AG10803 (cell line): ENCODE measurements at regions not wholly inside any gene's neighbourhood (a gene's known extent, or its start where the extent isn't known, plus 50 kb on each side); places are given as distances from the start of the nearest gene placed in this dataset.
"Not testable (repeated sequence)": the region's sequence is repeated elsewhere in the genome, so short reads cannot be mapped to it uniquely, and the experiment has no call there.

Experiments
- DNase-seq: peaks from one replicate; pipeline ENCODE4 v3.0.0; 2010; ENCODE audit warnings: low read depth
- H3K4me3 ChIP-seq: 2 replicates; pipeline ENCODE4 v1.5.1; 2011; ENCODE audit warnings: mild to moderate bottlenecking, low read length, control low read depth
- CTCF ChIP-seq: conservative IDR thresholded peaks from 2 replicates; pipeline ENCODE4 v1.5.1; 2011; ENCODE audit warnings: mild to moderate bottlenecking, low read length, control low read depth, inconsistent platforms

DNA sequence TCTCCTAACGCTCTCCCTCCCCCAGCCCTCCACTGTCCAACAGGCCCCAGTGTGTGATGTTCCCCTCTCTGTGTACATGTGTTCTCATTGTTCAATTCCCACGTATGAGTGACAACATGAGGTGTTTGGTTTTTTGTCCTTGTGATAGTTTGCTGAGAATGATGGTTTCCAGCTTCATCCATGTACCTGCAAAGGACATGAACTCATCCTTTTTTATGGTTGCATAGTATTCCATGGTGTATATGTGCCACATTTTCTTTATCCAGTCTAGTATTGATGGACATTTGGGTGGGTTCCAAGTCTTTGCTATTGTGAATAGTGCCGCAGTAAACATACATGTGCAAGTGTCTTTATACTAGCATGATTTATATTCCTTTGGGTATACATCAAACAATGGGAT is 347.4 kb downstream of the MAGEE1 start:
- not testable (repeated sequence) for DNase-seq, H3K4me3 ChIP-seq

- no peak for TF ChIP-seq CTCF
- no peak for DNase-seq
- H3K4me3 ChIP-seq = no peak overlapping the region
Measured at GRCh38 chrX:76796311-76796710, 368.8 kb downstream of the MAGEE1 start.

DNA sequence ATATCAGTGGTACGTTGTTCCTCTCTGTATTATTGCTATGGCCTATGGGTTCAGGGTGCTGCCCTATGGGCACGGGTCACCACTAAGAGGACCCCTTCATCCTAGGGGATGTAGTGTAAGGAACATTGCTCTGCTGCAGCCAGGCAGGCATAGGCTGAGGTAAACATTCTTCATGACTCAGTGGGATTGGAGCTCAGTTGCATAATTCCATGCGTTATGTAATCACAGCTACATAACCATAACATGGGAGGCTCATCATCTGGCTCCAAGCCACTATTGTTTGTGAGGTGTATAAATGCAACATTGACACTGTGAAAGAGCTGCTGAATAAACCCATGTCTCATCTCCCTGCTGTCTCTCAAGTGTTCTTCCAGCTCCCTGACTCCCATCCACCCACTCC is 375.2 kb downstream of the MAGEE1 start:
- no peak overlapping the region for H3K4me3 ChIP-seq
- peak; percentile 5 for DNase-seq
- no peak for TF ChIP-seq CTCF

DNA sequence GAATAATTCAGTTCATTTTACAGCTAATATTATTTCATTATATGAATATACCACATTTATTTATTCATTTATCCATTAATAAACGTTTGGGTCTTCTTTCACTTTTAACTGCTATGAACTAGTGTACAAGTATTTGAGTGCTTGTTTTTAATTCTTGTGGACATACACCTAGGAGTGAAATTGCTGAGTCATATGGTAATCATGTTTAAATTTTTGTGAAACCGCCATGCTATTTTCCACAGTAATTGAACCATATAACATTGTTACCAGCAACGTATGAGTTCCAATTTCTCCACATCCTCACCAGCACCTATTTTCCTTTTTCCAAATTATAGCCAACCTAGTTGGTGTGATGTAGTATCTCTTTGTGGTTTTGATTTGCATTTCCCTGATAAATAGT is 388.2 kb downstream of the MAGEE1 start:
- TF ChIP-seq CTCF = no peak
- no peak overlapping the region for H3K4me3 ChIP-seq
- DNase-seq = no peak

- DNase-seq, H3K4me3 ChIP-seq: not testable (repeated sequence)
Measured at GRCh38 chrX:76817279-76817678, 389.8 kb downstream of the MAGEE1 start.

DNA sequence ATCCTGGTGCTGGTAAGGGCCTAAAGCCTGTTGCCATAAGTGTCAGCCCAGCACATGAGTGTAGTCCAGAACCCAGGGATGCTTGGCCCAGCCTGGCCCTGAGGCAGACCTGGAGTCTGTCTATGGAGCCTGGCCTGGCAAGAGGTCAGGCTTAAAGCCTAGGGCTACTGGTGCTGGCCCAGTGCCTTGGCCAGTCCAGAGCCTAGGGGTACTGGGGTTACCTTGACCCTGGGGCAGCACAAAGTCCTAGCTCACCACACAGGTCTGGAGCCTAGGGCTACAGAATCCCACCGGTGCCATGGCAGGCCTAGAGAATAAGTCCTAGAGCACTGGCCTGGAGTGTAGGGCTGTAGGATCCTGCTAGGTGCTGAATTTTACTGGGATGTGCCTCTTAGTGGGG is 393.8 kb downstream of the MAGEE1 start:
- no peak overlapping the region for H3K4me3 ChIP-seq
- no peak for DNase-seq
- no peak for TF ChIP-seq CTCF

- no peak for TF ChIP-seq CTCF
- no peak overlapping the region for H3K4me3 ChIP-seq
- DNase-seq = no peak
Measured at GRCh38 chrX:76827672-76828071, 400.2 kb downstream of the MAGEE1 start.

- not testable (repeated sequence) for H3K4me3 ChIP-seq, DNase-seq
Measured at GRCh38 chrX:76840902-76841301, 413.4 kb downstream of the MAGEE1 start.

GRCh38 chrX:76850851-76851250 is 423.3 kb downstream of the MAGEE1 start:
- no peak for TF ChIP-seq CTCF
- DNase-seq = no peak
- no peak overlapping the region for H3K4me3 ChIP-seq
